Renal pelvis (tissue), 1 donor: ENCODE measurements at regions not wholly inside any gene's neighbourhood (a gene's known extent, or its start where the extent isn't known, plus 50 kb on each side); places are given as distances from the start of the nearest gene placed in this dataset.
"Not testable (repeated sequence)": the region's sequence is repeated elsewhere in the genome, so short reads cannot be mapped to it uniquely, and the experiment has no call there.

Experiments
- DNase-seq: peaks from one replicate; pipeline ENCODE4 v3.0.0-alpha.2; 2013

- no peak for DNase-seq
These were observed 608.1 kb downstream of the PKHD1 start for GRCh38 chr6:51479296-51479695.

GRCh38 chr6:51480040-51480439 lies 607.4 kb downstream of the PKHD1 start:
- no peak for DNase-seq

- not testable (repeated sequence) for DNase-seq
These were observed 601.5 kb downstream of the PKHD1 start for GRCh38 chr6:51485869-51486268.

GRCh38 chr6:51487937-51488336 lies 599.5 kb downstream of the PKHD1 start:
- no peak for DNase-seq

- DNase-seq = no peak
These were observed 598.3 kb downstream of the PKHD1 start for GRCh38 chr6:51489133-51489532.

DNA sequence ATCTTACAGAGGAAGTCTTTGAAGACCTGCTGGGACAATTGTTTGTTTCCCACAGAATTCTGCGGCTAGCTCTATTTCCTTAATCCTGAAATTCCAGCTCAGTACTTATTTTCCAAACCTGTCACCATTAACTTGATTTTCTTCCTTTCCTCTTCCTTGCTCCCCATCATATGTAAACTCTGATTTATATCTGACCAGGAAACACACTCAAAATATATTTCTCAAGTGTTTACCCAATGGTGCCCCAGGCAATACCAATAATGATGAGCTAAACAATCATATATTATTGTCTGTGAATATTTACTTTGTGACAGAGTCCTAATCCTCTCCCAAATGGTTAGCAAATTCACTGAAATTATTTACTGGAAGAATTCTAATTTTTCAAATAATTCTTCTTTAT lies 597.3 kb downstream of the PKHD1 start:
- DNase-seq = no peak

DNA sequence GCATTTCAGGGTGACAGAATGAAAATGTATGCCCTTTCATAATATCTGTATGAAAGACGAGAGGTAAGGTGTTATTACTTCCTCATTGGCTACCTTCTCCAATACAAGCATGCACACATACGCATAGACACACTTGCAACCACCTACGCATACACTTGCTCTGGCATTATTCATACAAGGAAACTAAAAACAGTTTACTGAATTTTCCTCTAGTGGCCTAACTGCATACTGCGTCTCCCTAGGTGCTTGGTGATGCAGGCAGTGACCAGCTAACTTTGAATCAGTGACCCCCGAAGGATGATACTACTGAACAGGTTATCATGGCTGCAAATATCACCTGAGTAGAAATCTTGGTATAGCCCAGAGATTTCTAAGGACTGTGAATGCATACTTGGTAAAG lies 593.1 kb downstream of the PKHD1 start:
- DNase-seq = no peak

DNA sequence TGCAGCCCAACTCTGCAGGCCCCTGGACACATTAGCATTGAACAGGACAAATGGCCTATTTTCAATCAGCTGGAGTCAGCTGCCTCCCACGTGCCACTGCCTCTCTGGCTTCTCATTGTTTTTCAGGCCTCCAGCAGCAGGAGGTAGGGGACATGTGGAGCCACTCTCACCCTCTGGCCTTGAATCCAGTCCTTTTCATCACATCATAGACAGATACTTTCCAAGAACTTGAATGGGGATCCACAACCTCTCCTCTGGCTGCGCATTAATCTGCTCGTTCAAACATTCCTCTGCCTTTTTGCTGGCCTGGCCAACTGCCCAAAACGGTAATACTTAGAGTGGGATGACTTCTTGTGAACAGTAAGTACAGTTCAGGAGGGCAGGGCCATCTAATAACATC lies 592.3 kb downstream of the PKHD1 start:
- no peak for DNase-seq

DNA sequence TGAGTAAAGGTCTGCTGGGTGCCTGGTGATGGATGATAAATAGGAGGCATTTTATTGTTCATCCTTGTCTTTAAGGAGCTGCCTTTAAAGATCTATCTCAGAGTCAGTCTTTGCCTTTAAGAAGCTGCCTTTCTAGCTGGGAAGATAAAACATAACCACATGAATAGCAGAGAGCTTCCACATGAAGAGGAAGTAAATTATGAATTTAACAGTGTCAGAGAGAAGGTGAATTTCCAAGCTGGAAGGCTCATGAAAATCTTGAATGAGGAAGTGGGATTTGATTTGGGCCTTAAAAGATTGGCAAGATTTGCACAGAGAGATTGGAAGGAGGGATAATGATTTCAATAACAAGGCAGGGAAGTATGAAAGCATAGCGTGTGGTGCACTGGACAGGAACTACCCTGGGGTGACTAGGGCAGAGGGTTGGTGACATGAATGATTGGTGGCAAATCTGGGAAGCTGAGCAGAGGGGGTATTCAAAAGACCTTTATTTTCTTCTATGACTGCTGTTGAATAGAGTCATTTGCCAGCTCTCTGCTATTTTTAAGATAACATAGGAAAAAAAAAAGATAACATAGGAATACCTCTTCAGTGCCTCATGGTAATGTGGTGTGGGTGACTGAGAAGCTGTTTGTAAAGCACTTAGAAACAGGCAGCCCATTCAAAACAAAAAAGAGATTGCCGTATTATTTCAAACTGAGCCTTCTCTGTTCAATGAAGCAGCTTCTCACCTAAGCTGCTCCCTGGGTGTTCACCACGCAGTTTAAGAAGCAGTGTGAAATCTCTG lies 591.6 kb downstream of the PKHD1 start:
- DNase-seq = no peak

- no peak for DNase-seq
These were observed 584.4 kb downstream of the PKHD1 start for GRCh38 chr6:51502996-51503395.

GRCh38 chr6:51505434-51505833 lies 582.0 kb downstream of the PKHD1 start:
- no peak for DNase-seq

- no peak for DNase-seq
These were observed 577.8 kb downstream of the PKHD1 start for GRCh38 chr6:51509597-51509996.

GRCh38 chr6:51511081-51511480 lies 576.3 kb downstream of the PKHD1 start:
- DNase-seq = no peak

GRCh38 chr6:51513891-51514747 lies 573.3 kb downstream of the PKHD1 start:
- peak; percentile 36 for DNase-seq

- DNase-seq = no peak
These were observed 572.5 kb downstream of the PKHD1 start for GRCh38 chr6:51514748-51515402.

- no peak for DNase-seq
These were observed 561.4 kb downstream of the PKHD1 start for GRCh38 chr6:51526049-51526448.

GRCh38 chr6:51526922-51527321 lies 560.5 kb downstream of the PKHD1 start:
- no peak for DNase-seq

DNA sequence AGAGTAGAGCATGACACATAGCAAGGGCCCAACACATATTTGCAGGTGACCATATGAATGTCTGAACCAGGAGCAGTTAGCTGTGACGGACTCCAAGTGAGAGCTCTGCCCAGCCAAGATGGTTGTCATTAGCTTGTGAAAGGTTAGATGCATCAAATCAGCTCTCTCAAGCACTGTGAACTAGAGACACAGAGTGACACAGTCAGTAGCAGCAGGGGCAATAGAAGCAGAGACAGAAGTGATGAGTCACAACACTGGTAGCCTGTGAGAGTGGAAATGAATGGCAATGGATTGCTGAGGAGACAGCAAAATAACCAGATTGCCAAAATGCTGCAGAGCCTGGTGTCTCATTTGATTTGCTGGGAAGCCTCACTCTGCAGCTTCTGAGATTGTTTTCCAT lies 558.9 kb downstream of the PKHD1 start:
- no peak for DNase-seq

GRCh38 chr6:51529240-51529639 lies 558.2 kb downstream of the PKHD1 start:
- no peak for DNase-seq

DNA sequence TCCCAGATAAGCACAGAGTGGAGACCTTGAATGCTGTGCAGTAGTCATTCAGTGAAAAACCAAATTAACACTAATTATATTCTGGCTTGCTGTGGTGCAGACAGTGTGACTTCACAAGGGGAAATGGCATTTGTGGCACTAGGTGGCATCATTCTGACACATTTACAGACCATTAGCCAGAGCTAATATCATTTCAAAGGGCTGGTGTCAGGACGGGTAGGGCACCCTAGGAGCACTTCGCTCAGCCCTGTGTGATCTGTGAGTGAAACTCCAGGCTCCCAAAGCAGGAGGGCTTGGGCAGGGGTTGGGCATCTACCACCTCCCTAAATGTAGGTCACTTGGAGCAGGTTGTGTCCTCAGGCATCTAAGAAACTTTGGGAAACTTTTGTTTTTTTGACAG lies 555.8 kb downstream of the PKHD1 start:
- no peak for DNase-seq

DNA sequence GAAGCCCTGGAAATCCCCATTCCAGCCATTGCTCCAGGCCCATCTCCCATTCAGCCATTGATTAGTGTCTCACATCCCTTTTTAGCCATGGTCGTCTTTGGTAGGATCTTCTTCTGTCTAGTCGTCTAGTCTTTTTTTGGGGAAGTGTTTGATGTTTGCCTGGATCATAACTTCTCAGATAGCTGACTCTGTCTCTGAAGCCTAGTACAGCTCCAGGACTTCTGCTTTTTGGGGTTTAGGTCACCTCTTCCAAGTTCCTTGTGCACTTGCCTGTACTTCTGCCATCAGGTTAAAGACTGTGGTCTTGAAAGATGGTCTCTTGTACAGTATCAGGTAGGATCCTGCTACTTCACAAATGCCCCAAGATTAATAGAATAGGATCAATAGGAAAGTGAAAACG lies 553.5 kb downstream of the PKHD1 start:
- DNase-seq = no peak

DNA sequence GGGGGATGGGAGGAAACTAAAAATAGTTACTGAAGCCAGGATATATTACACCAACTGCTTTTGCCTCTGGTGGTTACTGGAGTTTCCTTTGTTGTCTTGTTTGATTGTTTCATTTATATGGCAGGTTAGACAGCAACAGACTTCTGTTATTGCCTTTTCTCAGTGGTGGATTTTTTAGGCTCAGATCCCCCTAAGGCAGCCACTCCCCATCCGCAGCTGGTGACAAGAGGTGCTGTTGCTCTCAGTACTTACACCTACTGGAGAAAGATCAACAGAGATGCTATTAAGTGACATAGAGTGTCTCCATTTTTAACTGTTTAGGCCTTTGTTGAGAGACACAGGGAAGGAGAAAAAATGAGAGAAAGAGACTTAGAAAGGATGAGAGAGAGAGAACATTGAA lies 552.1 kb downstream of the PKHD1 start:
- DNase-seq = no peak

DNA sequence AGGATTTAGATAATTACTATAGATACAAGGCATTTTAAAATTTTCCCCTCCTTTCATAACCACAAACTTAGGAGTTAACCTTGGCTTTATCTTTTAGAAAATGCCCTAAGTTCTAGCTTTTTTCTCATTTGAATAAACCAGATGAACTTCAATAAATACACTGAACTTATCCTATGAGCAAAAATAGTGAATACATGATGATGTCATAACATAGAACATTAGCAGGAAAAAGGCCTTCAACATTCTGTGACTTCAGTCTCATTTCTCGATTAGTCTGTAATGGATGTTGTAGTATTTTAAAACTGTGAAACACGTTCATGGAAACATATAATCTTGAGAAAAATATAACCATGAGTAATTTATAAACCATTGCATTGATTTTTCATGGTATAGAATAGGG lies 550.7 kb downstream of the PKHD1 start:
- no peak for DNase-seq
